ENCODE measurements at regions not wholly inside any gene's neighbourhood (a gene's known extent, or its start where the extent isn't known, plus 50 kb on each side); places are given as distances from the start of the nearest gene placed in this dataset.

- ATAC-seq (no peak), DNase-seq (ENCODE audit: extremely low read depth in 1 of 4, low spot score in 3 of 4) (no peak), FAIRE-seq (no peak)
- no TSS peak for BruUV-seq (replicated peaks)
- H3K4me1 ChIP-seq (replicated peaks in 1 of 2; ENCODE audit: control insufficient read depth in 2 of 2, insufficient read depth in 2 of 2, low read length in 2 of 2), result no peaks in the 10 kb centered on the region
- CTCF ChIA-PET (ENCODE audit: low intra/inter-chr PET ratio), result no interaction called here
- in situ Hi-C loops (cut with MboI) (no loop called here), intact Hi-C loops (cut with micrococcal nuclease) (no loop called here)
- H3K79me2 ChIP-seq (ENCODE audit: control insufficient read depth, insufficient read depth, low read length), result no peaks in the 10 kb centered on the region
- H3K36me3 ChIP-seq (ENCODE audit: control insufficient read depth, insufficient read depth, low read length), result no peaks in the 10 kb centered on the region
- WGBS (ENCODE audit: insufficient coverage, low coverage, missing lambda C conversion rate), result 0% methylated on average over 1 of the region's 1 CpG
- no peak overlapping the region for H2AFZ ChIP-seq (ENCODE audit: low read depth, low read length)
- no peak overlapping the region for H3K4me2 ChIP-seq (ENCODE audit: insufficient read depth, low read length)
- POLR2A ChIA-PET, result no interaction called here
- no peak overlapping the region for H3K4me3 ChIP-seq
- no peaks in the 10 kb centered on the region for H3K27me3 ChIP-seq (ENCODE audit: control insufficient read depth in 2 of 2, insufficient read depth in 2 of 2, low read length in 2 of 2)
- H3K9me3 ChIP-seq (replicated peaks; ENCODE audit: control insufficient read depth, insufficient read depth, low read depth, low read length), result no peaks in the 10 kb centered on the region; the same call in 1 of the 2 replicates
- no peak overlapping the region for H3K9ac ChIP-seq (ENCODE audit: insufficient read depth in 1 of 2, low read depth in 2 of 2, low read length in 2 of 2)
- no peak overlapping the region for H3K27ac ChIP-seq (ENCODE audit: extremely low read depth, low read depth, low read length)
- no peaks in the 10 kb centered on the region for H4K20me1 ChIP-seq (replicated peaks; ENCODE audit: control insufficient read depth, insufficient read depth, low read length)
- TF ChIP-seq NKRF (IDR thresholded peaks at IDR 0.05; ENCODE audit: borderline replicate concordance), result no peak
- no peak for TF ChIP-seq GATAD2A (IDR thresholded peaks at IDR 0.05)
- TF ChIP-seq ZBTB17 (CRISPR knock-in tag; IDR thresholded peaks at IDR 0.05), result no peak
- no peak for TF ChIP-seq LEF1 (IDR thresholded peaks at IDR 0.05)
- no peak for TF ChIP-seq RNF2 (IDR thresholded peaks at IDR 0.05)
- TF ChIP-seq ATF2 (CRISPR knock-in tag; IDR thresholded peaks at IDR 0.05), result no peak
- no peak for TF ChIP-seq POLR3A (IDR thresholded peaks at IDR 0.05; ENCODE audit: borderline replicate concordance, extremely low read depth, insufficient read depth, insufficient read length)
- TF ChIP-seq ZNF184 (CRISPR knock-in tag; IDR thresholded peaks at IDR 0.05), result no peak
- no peak for TF ChIP-seq SAFB2 (IDR thresholded peaks at IDR 0.05; ENCODE audit: borderline replicate concordance, low read depth, low read length, severe bottlenecking)
- TF ChIP-seq HDAC8 (tag; IDR thresholded peaks at IDR 0.05), result no peak
- no peak for TF ChIP-seq KLF10 (CRISPR knock-in tag; IDR thresholded peaks at IDR 0.05)
- TF ChIP-seq ELK1 (CRISPR knock-in tag; IDR thresholded peaks at IDR 0.05), result no peak
- no peak for TF ChIP-seq ETV1 (tag; conservative IDR thresholded peaks at IDR 0.05; ENCODE audit: low read depth)
- no peak for TF ChIP-seq PREB (CRISPR knock-in tag; IDR thresholded peaks at IDR 0.05)
- no peak for TF ChIP-seq TAF9B (IDR thresholded peaks at IDR 0.05; ENCODE audit: partially characterized antibody)
- no peak for TF ChIP-seq ZBTB1 (CRISPR knock-in tag; IDR thresholded peaks at IDR 0.05; ENCODE audit: borderline replicate concordance, low read depth)
- TF ChIP-seq MITF (IDR thresholded peaks at IDR 0.05), result no peak
- no peaks in the 10 kb centered on the region for H3K9me1 ChIP-seq (ENCODE audit: control insufficient read depth, insufficient read depth, low read length)
Observed at GRCh38 chr5:32866138-32866537, 155.0 kb downstream of the NPR3 start.
